SK-N-SH treated with all-trans-retinoic acid at 6 μM for 48 hours (cell line): ENCODE measurements at regions not wholly inside any gene's neighbourhood (a gene's known extent, or its start where the extent isn't known, plus 50 kb on each side); places are given as distances from the start of the nearest gene placed in this dataset.
A peak's percentile ranks its signal among the peaks of the same experiment; 100 is the strongest.

ENCODE experiments used
- ATAC-seq: fragments of 200-7000 bp; cut with Tn5 transposase; 3 replicates; pipeline ENCODE4 v1.9.1; 2020; ENCODE audit warnings: mild to moderate bottlenecking, moderate library complexity
- ARNTL ChIP-seq: fragments of 450-650 bp; formaldehyde crosslinking; IDR thresholded peaks from 2 replicates; pipeline ENCODE4 v1.5.0; 2020; ENCODE audit warnings: low read depth, mild to moderate bottlenecking, moderate library complexity, borderline replicate concordance
- BACH2 ChIP-seq: fragments of 250-450 bp; sonication (Bioruptor Pico); IDR thresholded peaks from 2 replicates; pipeline ENCODE4 v1.9.0; 2021; ENCODE audit warnings: mild to moderate bottlenecking, borderline replicate concordance
- CSDC2 ChIP-seq: fragments of 250-450 bp; sonication (Bioruptor Pico); IDR thresholded peaks from 2 replicates; pipeline ENCODE4 v1.5.0; 2020; ENCODE audit warnings: mild to moderate bottlenecking, moderate library complexity
- CSRNP3 ChIP-seq: fragments of 250-450 bp; sonication (Bioruptor Pico); IDR thresholded peaks from 2 replicates; pipeline ENCODE4 v1.5.1; 2021; ENCODE audit warnings: mild to moderate bottlenecking, moderate library complexity
- ESRRG ChIP-seq: fragments of 250-450 bp; sonication (Bioruptor Pico); IDR thresholded peaks from 2 replicates; pipeline ENCODE4 v1.6.1; 2021; ENCODE audit warnings: mild to moderate bottlenecking
- GLIS3 ChIP-seq: fragments of 250-450 bp; sonication (Bioruptor Pico); IDR thresholded peaks from 2 replicates; pipeline ENCODE4 v1.5.0; 2020; ENCODE audit warnings: mild to moderate bottlenecking, moderate library complexity
- ISL1 ChIP-seq: fragments of 250-450 bp; sonication (Bioruptor Pico); IDR thresholded peaks from 2 replicates; pipeline ENCODE4 v2.1.2; 2022; ENCODE audit warnings: mild to moderate bottlenecking, moderate library complexity
- OSR1 ChIP-seq: fragments of 250-450 bp; sonication (Bioruptor Pico); IDR thresholded peaks from 2 replicates; pipeline ENCODE4 v1.8.0; 2022; ENCODE audit warnings: moderate library complexity, mild to moderate bottlenecking, inconsistent platforms
- PATZ1 ChIP-seq: fragments of 250-450 bp; sonication (Bioruptor Pico); IDR thresholded peaks from 2 replicates; pipeline ENCODE4 v1.8.0; 2020; ENCODE audit warnings: mild to moderate bottlenecking, moderate library complexity, borderline replicate concordance
- PPARA ChIP-seq: fragments of 250-450 bp; sonication (Bioruptor Pico); IDR thresholded peaks from 2 replicates; pipeline ENCODE4 v1.5.0; 2020; ENCODE audit warnings: mild to moderate bottlenecking, borderline replicate concordance
- RARB ChIP-seq: fragments of 250-450 bp; sonication (Bioruptor Pico); IDR thresholded peaks from 2 replicates; pipeline ENCODE4 v1.8.0; 2021; ENCODE audit warnings: mild to moderate bottlenecking, moderate library complexity
- SNAI2 ChIP-seq: fragments of 250-450 bp; sonication (Bioruptor Pico); IDR thresholded peaks from 2 replicates; pipeline ENCODE4 v1.5.0; 2020; ENCODE audit warnings: mild to moderate bottlenecking, moderate library complexity
- TCF4 ChIP-seq: fragments of 250-450 bp; sonication (Bioruptor Pico); IDR thresholded peaks from 2 replicates; pipeline ENCODE4 v1.8.0; 2021; ENCODE audit warnings: mild to moderate bottlenecking, moderate library complexity, borderline replicate concordance
- TOX ChIP-seq: fragments of 250-450 bp; sonication (Bioruptor Pico); IDR thresholded peaks from 2 replicates; pipeline ENCODE4 v1.8.0; 2021; ENCODE audit warnings: mild to moderate bottlenecking, moderate library complexity, borderline replicate concordance
- ZC3H10 ChIP-seq: fragments of 250-450 bp; sonication (Bioruptor Pico); IDR thresholded peaks from 2 replicates; pipeline ENCODE4 v1.5.1; 2021; ENCODE audit warnings: mild to moderate bottlenecking, moderate library complexity
- ZFP3 ChIP-seq: fragments of 250-450 bp; sonication (Bioruptor Pico); IDR thresholded peaks from 2 replicates; pipeline ENCODE4 v1.5.0; 2020; ENCODE audit warnings: mild to moderate bottlenecking, moderate library complexity
- ZFP30 ChIP-seq: fragments of 450-650 bp; formaldehyde crosslinking; IDR thresholded peaks from 2 replicates; pipeline ENCODE4 v1.5.0; 2022; ENCODE audit warnings: mild to moderate bottlenecking, moderate library complexity
- ZNF565 ChIP-seq: fragments of 450-650 bp; formaldehyde crosslinking; conservative IDR thresholded peaks from 2 replicates; pipeline ENCODE4 v1.5.0; 2020; ENCODE audit warnings: low read depth, mild to moderate bottlenecking, moderate library complexity
- ZNF70 ChIP-seq: fragments of 450-650 bp; formaldehyde crosslinking; IDR thresholded peaks from 2 replicates; pipeline ENCODE4 v1.5.0; 2020; ENCODE audit warnings: mild to moderate bottlenecking, moderate library complexity
- ZNF8 ChIP-seq: fragments of 450-650 bp; formaldehyde crosslinking; IDR thresholded peaks from 2 replicates; pipeline ENCODE4 v1.5.0; 2020; ENCODE audit warnings: mild to moderate bottlenecking, moderate library complexity
- TF ChIP-seq, protein P1 (sequence below): fragments of 250-450 bp; sonication (Bioruptor Pico); IDR thresholded peaks from 2 replicates; pipeline ENCODE4 v1.8.0; 2021; ENCODE audit warnings: low read depth, mild to moderate bottlenecking, moderate library complexity, borderline replicate concordance
- TF ChIP-seq, protein P2 (sequence below): fragments of 250-450 bp; sonication (Bioruptor Pico); IDR thresholded peaks from 2 replicates; pipeline ENCODE4 v1.5.1; 2020; ENCODE audit warnings: low read depth, mild to moderate bottlenecking, moderate library complexity
- TF ChIP-seq, protein P3 (sequence below): fragments of 250-450 bp; sonication (Bioruptor Pico); IDR thresholded peaks from 2 replicates; pipeline ENCODE4 v1.5.0; 2020; ENCODE audit warnings: mild to moderate bottlenecking, moderate library complexity

- peak; percentile 94 for ATAC-seq
- TF ChIP-seq ZC3H10 (CRISPR knock-in tag) (peak; percentile 91), GLIS3 (CRISPR knock-in tag) (no peak), OSR1 (CRISPR knock-in tag) (no peak), TOX (CRISPR knock-in tag) (peak; percentile 88), ZNF565 (no peak)
Observed at GRCh38 chr5:162496100-162496808, 428.7 kb downstream of the GABRG2 start.

DNA sequence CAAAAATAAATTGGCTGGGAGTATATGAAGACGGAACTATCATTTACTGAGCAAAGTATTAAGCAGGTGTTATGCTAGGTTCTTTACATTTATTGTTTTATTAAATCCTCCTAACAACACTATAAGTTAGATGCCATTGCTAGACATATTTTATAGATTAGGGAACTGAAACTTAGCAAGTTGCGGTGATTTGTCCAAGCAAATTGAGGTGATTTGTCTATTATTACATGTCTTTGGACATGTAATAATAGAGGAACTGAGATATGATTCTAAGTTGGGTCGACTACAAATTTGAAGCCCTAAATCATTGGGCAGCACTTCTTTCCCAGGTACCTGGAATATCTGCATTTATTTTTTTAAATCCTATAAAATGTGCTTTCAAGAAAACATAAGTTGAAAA is 429.9 kb downstream of the GABRG2 start:
- TF ChIP-seq ESRRG (CRISPR knock-in tag) (no peak), ZNF565 (no peak), TOX (CRISPR knock-in tag) (no peak), ZNF70 (CRISPR knock-in tag) (no peak), BACH2 (no peak), CSRNP3 (CRISPR knock-in tag) (no peak), CSDC2 (no peak), ZFP30 (CRISPR knock-in tag) (no peak), ZNF8 (CRISPR knock-in tag) (no peak), TCF4 (CRISPR knock-in tag) (no peak), ARNTL (CRISPR knock-in tag) (no peak), PPARA (CRISPR knock-in tag) (no peak), PATZ1 (no peak), ZFP3 (no peak), SNAI2 (CRISPR knock-in tag) (no peak), ISL1 (no peak), GLIS3 (CRISPR knock-in tag) (no peak)
- TF ChIP-seq, protein P1, sequence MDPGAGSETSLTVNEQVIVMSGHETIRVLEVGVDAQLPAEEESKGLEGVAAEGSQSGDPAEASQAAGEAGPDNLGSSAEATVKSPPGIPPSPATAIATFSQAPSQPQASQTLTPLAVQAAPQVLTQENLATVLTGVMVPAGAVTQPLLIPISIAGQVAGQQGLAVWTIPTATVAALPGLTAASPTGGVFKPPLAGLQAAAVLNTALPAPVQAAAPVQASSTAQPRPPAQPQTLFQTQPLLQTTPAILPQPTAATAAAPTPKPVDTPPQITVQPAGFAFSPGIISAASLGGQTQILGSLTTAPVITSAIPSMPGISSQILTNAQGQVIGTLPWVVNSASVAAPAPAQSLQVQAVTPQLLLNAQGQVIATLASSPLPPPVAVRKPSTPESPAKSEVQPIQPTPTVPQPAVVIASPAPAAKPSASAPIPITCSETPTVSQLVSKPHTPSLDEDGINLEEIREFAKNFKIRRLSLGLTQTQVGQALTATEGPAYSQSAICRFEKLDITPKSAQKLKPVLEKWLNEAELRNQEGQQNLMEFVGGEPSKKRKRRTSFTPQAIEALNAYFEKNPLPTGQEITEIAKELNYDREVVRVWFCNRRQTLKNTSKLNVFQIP (CRISPR knock-in tag): no peak
- TF ChIP-seq, protein P2, sequence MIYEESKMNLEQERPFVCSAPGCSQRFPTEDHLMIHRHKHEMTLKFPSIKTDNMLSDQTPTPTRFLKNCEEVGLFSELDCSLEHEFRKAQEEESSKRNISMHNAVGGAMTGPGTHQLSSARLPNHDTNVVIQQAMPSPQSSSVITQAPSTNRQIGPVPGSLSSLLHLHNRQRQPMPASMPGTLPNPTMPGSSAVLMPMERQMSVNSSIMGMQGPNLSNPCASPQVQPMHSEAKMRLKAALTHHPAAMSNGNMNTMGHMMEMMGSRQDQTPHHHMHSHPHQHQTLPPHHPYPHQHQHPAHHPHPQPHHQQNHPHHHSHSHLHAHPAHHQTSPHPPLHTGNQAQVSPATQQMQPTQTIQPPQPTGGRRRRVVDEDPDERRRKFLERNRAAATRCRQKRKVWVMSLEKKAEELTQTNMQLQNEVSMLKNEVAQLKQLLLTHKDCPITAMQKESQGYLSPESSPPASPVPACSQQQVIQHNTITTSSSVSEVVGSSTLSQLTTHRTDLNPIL (CRISPR knock-in tag): no peak
- TF ChIP-seq, protein P3, sequence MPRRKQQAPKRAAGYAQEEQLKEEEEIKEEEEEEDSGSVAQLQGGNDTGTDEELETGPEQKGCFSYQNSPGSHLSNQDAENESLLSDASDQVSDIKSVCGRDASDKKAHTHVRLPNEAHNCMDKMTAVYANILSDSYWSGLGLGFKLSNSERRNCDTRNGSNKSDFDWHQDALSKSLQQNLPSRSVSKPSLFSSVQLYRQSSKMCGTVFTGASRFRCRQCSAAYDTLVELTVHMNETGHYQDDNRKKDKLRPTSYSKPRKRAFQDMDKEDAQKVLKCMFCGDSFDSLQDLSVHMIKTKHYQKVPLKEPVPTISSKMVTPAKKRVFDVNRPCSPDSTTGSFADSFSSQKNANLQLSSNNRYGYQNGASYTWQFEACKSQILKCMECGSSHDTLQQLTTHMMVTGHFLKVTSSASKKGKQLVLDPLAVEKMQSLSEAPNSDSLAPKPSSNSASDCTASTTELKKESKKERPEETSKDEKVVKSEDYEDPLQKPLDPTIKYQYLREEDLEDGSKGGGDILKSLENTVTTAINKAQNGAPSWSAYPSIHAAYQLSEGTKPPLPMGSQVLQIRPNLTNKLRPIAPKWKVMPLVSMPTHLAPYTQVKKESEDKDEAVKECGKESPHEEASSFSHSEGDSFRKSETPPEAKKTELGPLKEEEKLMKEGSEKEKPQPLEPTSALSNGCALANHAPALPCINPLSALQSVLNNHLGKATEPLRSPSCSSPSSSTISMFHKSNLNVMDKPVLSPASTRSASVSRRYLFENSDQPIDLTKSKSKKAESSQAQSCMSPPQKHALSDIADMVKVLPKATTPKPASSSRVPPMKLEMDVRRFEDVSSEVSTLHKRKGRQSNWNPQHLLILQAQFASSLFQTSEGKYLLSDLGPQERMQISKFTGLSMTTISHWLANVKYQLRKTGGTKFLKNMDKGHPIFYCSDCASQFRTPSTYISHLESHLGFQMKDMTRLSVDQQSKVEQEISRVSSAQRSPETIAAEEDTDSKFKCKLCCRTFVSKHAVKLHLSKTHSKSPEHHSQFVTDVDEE (CRISPR knock-in tag): no peak
- TF ChIP-seq, all 23 proteins: peak for 0
- ATAC-seq: no peak

DNA sequence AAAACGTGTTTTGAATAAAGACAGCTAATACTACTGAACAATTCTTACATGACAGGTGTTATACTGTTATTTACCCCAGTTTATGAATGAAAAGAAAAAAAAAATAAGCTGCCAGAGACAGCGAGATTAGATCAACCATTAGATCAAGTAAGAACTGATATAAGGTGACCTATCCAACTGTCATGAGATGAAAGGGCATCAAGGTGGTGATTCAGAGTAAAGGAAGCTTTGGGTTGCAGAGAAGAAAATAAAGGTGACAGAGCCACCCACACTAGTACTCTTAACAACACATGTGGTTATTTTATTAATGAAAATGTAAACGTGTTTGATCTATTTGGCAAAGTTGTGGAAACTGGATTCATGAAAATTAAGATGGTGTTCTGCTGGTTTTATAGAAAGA is 435.2 kb downstream of the GABRG2 start:
- ATAC-seq: no peak
- no peak for TF ChIP-seq CSDC2
- no peak for TF ChIP-seq GLIS3 (CRISPR knock-in tag)
- no peak for TF ChIP-seq PPARA (CRISPR knock-in tag)
- no peak for TF ChIP-seq BACH2
- TF ChIP-seq ISL1: no peak
- no peak for TF ChIP-seq RARB (CRISPR knock-in tag)
- TF ChIP-seq OSR1 (CRISPR knock-in tag): no peak
- no peak for TF ChIP-seq ZNF8 (CRISPR knock-in tag)
- no peak for TF ChIP-seq ZNF565
- TF ChIP-seq, protein P3 (CRISPR knock-in tag): no peak
- no peak for TF ChIP-seq PATZ1
- no peak for TF ChIP-seq ARNTL (CRISPR knock-in tag)
